A549 (cell line): ENCODE measurements at regions not wholly inside any gene's neighbourhood (a gene's known extent, or its start where the extent isn't known, plus 50 kb on each side); places are given as distances from the start of the nearest gene placed in this dataset.

Experiments used
- ATAC-seq, 2 experiments: fragments of 200-7000 bp in 1 of 2; fragments of >200 bp in 1 of 2; cut with Nextera tagmentation in 1 of 2; cut with Tn5 transposase in 1 of 2; 3 replicates each; pipeline versions ENCODE4 v1.8.0 to v1.9.1; 2018 to 2020; ENCODE audit warnings: mild to moderate bottlenecking in 1 of 2, moderate library complexity in 1 of 2
- CTCF ChIA-PET: fragments of 300-600 bp; sonication (Branson Sonifier 250); formaldehyde crosslinking; extraction: SDS; loops from one replicate; lab custom pipeline; 2021; ENCODE audit warnings: antibody characterized with exemption, inconsistent platforms; lab: Yijun Ruan, JAX
- POLR2A ChIA-PET: fragments of 350-600 bp; formaldehyde crosslinking; extraction: SDS; loops from one replicate; lab custom pipeline; 2021; ENCODE audit warnings: antibody characterized with exemption, inconsistent platforms; lab: Yijun Ruan, JAX
- DNase-seq, 2 experiments: peaks; one replicate each; pipeline versions ENCODE4 v3.0.0 to v3.0.0-alpha.2; 2011 to 2016; ENCODE audit warnings: low read depth in 1 of 2, low spot score in 1 of 2
- FAIRE-seq: peaks from 2 replicates; lab custom pipeline; 2011; peaks lifted over from hg19 to GRCh38; lab: Jason Lieb, UNC
- H3K27ac ChIP-seq, 2 experiments: fragments of >200 bp; sonication (Bioruptor Twin); formaldehyde crosslinking; 3 replicates each; pipeline ENCODE4 v1.5.1; 2016 to 2017
- H3K4me1 ChIP-seq: fragments of >200 bp; sonication (Bioruptor Twin); formaldehyde crosslinking; 3 replicates; pipeline ENCODE4 v1.6.1; 2016
- H3K4me2 ChIP-seq: fragments of >200 bp; sonication (Bioruptor Twin); formaldehyde crosslinking; 3 replicates; pipeline ENCODE4 v1.6.1; 2016
- H3K4me3 ChIP-seq: fragments of >200 bp; sonication (Bioruptor Twin); formaldehyde crosslinking; 3 replicates; pipeline ENCODE4 v1.5.1; 2016
- H3K9me3 ChIP-seq: fragments of >200 bp; sonication (Bioruptor Twin); formaldehyde crosslinking; 3 replicates; pipeline ENCODE4 v1.6.1; 2016
- BHLHE40 ChIP-seq: IDR thresholded peaks from 2 replicates; pipeline ENCODE4 v1.6.1; 2012; ENCODE audit warnings: low read depth, low read length, inconsistent platforms
- CHD2 ChIP-seq: fragments of 150-350 bp; IDR thresholded peaks from 2 replicates; pipeline ENCODE4 v1.6.1; 2014; ENCODE audit warnings: low read length; ENCODE audit not compliant: partially characterized antibody
- CHD4 ChIP-seq: fragments of 200-600 bp; sonication (generic); IDR thresholded peaks from 2 replicates; pipeline ENCODE4 v1.6.1; 2016; ENCODE audit warnings: antibody characterized with exemption, mild to moderate bottlenecking, borderline replicate concordance
- HDAC2 ChIP-seq: fragments of 200-600 bp; sonication (generic); IDR thresholded peaks from 2 replicates; pipeline ENCODE4 v1.6.1; 2016
- HOXA7 ChIP-seq: fragments of 250-450 bp; sonication (Bioruptor Pico); IDR thresholded peaks from 2 replicates; pipeline ENCODE4 v1.5.0; 2020; ENCODE audit warnings: mild to moderate bottlenecking, moderate library complexity
- HOXB5 ChIP-seq: fragments of 250-450 bp; sonication (Bioruptor Pico); IDR thresholded peaks from 2 replicates; pipeline ENCODE4 v1.5.0; 2020; ENCODE audit warnings: mild to moderate bottlenecking, moderate library complexity
- JUN ChIP-seq, 2 experiments: fragments of >200 bp; sonication (Bioruptor Twin); formaldehyde crosslinking; IDR thresholded peaks; 2 replicates in 1 of 2; 3 replicates in 1 of 2; pipeline ENCODE4 v1.6.1; 2016 to 2017
- KDM1A ChIP-seq: fragments of 200-600 bp; sonication (generic); IDR thresholded peaks from 2 replicates; pipeline ENCODE4 v1.6.1; 2016; ENCODE audit warnings: low read depth, mild to moderate bottlenecking
- KDM5A ChIP-seq: fragments of 200-600 bp; sonication (generic); IDR thresholded peaks from 2 replicates; pipeline ENCODE4 v1.6.1; 2016; ENCODE audit warnings: antibody characterized with exemption, mild to moderate bottlenecking
- NR3C1 ChIP-seq: fragments of >200 bp; sonication (Bioruptor Twin); formaldehyde crosslinking; IDR thresholded peaks from 3 replicates; pipeline ENCODE4 v1.6.1; 2017
- PHF8 ChIP-seq: fragments of 200-600 bp; sonication (generic); IDR thresholded peaks from 2 replicates; pipeline ENCODE4 v1.6.1; 2016; ENCODE audit warnings: low read depth, mild to moderate bottlenecking, antibody characterized with exemption, moderate library complexity, borderline replicate concordance
- POLR2AphosphoS2 ChIP-seq: conservative IDR thresholded peaks from 2 replicates; pipeline ENCODE4 v1.6.1; 2012; ENCODE audit warnings: low read length, improper control_type of control experiment, inconsistent platforms
- RAD21 ChIP-seq, 2 experiments: fragments of >200 bp in 1 of 2; sonication (Bioruptor Twin) in 1 of 2; formaldehyde crosslinking in 1 of 2; IDR thresholded peaks in 1 of 2; conservative IDR thresholded peaks in 1 of 2; 2 replicates in 1 of 2; 3 replicates in 1 of 2; pipeline ENCODE4 v1.6.1; 2012 to 2018; ENCODE audit warnings: inconsistent platforms in 1 of 2
- RARB ChIP-seq: fragments of 250-450 bp; sonication (Bioruptor Pico); IDR thresholded peaks from 2 replicates; pipeline ENCODE4 v1.8.0; 2021; ENCODE audit warnings: mild to moderate bottlenecking, moderate library complexity
- RCOR1 ChIP-seq: fragments of 150-350 bp; IDR thresholded peaks from 2 replicates; pipeline ENCODE4 v1.6.1; 2014; ENCODE audit warnings: antibody characterized with exemption, low read length, low read depth
- RFX5 ChIP-seq: fragments of 450-650 bp; IDR thresholded peaks from 2 replicates; pipeline ENCODE4 v1.7.1; 2014; ENCODE audit warnings: antibody characterized with exemption, mild to moderate bottlenecking, moderate library complexity
- RNF2 ChIP-seq: fragments of 200-600 bp; sonication (generic); IDR thresholded peaks from 2 replicates; pipeline ENCODE4 v1.6.1; 2016; ENCODE audit warnings: low read depth, mild to moderate bottlenecking, antibody characterized with exemption, moderate library complexity, borderline replicate concordance
- SMC3 ChIP-seq: fragments of >200 bp; sonication (Bioruptor Twin); formaldehyde crosslinking; IDR thresholded peaks from 3 replicates; pipeline ENCODE4 v1.6.1; 2018; ENCODE audit warnings: inconsistent platforms
- SREBF2 ChIP-seq: fragments of 450-650 bp; IDR thresholded peaks from 2 replicates; pipeline ENCODE4 v1.6.1; 2014; ENCODE audit warnings: mild to moderate bottlenecking, moderate library complexity
- ZFP36 ChIP-seq: fragments of 450-650 bp; IDR thresholded peaks from 2 replicates; pipeline ENCODE4 v1.6.1; 2014; ENCODE audit warnings: borderline replicate concordance; ENCODE audit not compliant: partially characterized antibody
- ZSCAN20 ChIP-seq: fragments of 250-450 bp; sonication (Bioruptor Pico); IDR thresholded peaks from 2 replicates; pipeline ENCODE4 v1.8.0; 2022; ENCODE audit warnings: mild to moderate bottlenecking, moderate library complexity
- WGBS: methylation state at CpG from one replicate; pipeline ENCODE4 v1.1.6; 2017; ENCODE audit errors: missing lambda C conversion rate; 5-methylcytosine and 5-hydroxymethylcytosine counted together
- TF ChIP-seq, protein P1 (sequence below): fragments of >200 bp; sonication (Bioruptor Twin); formaldehyde crosslinking; IDR thresholded peaks from 3 replicates; pipeline ENCODE4 v1.6.1; 2016
- TF ChIP-seq, protein P2 (sequence below): IDR thresholded peaks from 2 replicates; pipeline ENCODE4 v1.6.1; 2012; ENCODE audit warnings: low read depth, borderline replicate concordance
- TF ChIP-seq, protein P3 (sequence below): IDR thresholded peaks from 2 replicates; pipeline ENCODE4 v1.6.1; 2012
- TF ChIP-seq, protein P4 (sequence below): IDR thresholded peaks from 2 replicates; pipeline ENCODE4 v1.6.1; 2012
- TF ChIP-seq, protein P5 (sequence below): fragments of 450-650 bp; IDR thresholded peaks from 2 replicates; pipeline ENCODE4 v1.6.1; 2014; ENCODE audit warnings: antibody characterized with exemption

DNA sequence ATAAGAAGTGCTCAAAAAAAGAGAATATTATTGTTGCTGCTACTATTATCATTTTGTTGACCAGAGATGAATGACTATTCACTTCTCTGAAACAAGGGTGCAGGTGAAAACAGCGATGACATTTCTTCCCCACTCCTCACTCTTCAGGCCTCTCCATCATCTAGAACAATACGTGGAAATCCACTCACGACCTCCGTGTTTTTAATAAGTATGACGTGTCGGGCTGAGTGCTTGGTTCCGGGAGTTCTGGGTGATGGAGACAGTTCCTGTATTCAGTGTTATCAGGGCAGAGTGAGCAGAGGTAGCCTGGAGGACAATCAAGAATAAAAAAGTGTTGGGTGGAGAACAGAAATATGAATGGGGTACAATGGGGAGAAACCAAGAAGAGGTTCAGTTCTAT, 130.0 kb upstream of the ZNF217 start:
- no peak for FAIRE-seq
- WGBS = 92% methylated on average over 7 of the region's 7 CpGs
- TF ChIP-seq KDM1A = no peak
- TF ChIP-seq RNF2 = no peak
- no peak for TF ChIP-seq PHF8
- no peak for TF ChIP-seq ZSCAN20 (CRISPR knock-in tag)
- TF ChIP-seq, protein P1, sequence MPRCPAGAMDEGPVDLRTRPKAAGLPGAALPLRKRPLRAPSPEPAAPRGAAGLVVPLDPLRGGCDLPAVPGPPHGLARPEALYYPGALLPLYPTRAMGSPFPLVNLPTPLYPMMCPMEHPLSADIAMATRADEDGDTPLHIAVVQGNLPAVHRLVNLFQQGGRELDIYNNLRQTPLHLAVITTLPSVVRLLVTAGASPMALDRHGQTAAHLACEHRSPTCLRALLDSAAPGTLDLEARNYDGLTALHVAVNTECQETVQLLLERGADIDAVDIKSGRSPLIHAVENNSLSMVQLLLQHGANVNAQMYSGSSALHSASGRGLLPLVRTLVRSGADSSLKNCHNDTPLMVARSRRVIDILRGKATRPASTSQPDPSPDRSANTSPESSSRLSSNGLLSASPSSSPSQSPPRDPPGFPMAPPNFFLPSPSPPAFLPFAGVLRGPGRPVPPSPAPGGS = no peak
- TF ChIP-seq RFX5 = no peak
- no peak for TF ChIP-seq ZFP36
- TF ChIP-seq, protein P2, sequence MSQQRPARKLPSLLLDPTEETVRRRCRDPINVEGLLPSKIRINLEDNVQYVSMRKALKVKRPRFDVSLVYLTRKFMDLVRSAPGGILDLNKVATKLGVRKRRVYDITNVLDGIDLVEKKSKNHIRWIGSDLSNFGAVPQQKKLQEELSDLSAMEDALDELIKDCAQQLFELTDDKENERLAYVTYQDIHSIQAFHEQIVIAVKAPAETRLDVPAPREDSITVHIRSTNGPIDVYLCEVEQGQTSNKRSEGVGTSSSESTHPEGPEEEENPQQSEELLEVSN = no peak
- no peak for TF ChIP-seq CHD2
- TF ChIP-seq POLR2AphosphoS2 = no peak
- TF ChIP-seq SREBF2 = no peak
- TF ChIP-seq KDM5A = no peak
- TF ChIP-seq, protein P3, sequence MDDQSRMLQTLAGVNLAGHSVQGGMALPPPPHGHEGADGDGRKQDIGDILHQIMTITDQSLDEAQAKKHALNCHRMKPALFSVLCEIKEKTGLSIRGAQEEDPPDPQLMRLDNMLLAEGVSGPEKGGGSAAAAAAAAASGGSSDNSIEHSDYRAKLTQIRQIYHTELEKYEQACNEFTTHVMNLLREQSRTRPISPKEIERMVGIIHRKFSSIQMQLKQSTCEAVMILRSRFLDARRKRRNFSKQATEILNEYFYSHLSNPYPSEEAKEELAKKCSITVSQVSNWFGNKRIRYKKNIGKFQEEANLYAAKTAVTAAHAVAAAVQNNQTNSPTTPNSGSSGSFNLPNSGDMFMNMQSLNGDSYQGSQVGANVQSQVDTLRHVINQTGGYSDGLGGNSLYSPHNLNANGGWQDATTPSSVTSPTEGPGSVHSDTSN = no peak
- TF ChIP-seq CHD4 = no peak
- no peak for ATAC-seq
- ChIA-PET CTCF (interaction anchor here (0.6 kb wide), 1 partner anchor 346 kb away, joined by 4 read pairs; no protein-coding TSS in a partner anchor), POLR2A (no interaction called here)
- no peak for DNase-seq
- Histone ChIP-seq H3K4me3 (no peak overlapping the region), H3K27ac (no peak overlapping the region), H3K4me2 (no peak overlapping the region), H3K9me3 (no peaks in the 10 kb centered on the region), H3K4me1 (peaks cover 8% of the 10 kb centered on the region; the same call in 1 of the 3 replicates)

DNA sequence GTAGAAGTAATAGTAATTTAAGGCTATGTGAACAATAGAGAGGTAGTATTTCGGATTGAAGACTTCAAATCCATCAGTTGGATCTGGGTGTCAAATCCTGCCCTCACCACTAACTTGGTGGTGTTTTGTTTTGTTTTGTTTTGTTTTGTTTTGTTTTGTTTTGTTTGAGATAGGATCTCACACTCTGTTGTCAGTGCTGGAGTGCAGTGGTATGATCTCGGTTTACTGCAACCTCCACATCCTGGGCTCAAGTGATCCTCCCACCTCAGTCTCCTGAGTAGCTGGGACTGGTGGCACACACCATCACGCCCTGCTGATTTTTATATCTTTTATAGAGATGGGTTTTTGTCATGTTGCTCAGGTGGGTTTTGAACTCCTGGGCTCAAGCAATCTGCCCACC, 129.4 kb upstream of the ZNF217 start:
- H3K4me2 ChIP-seq = no peak overlapping the region
- POLR2A ChIA-PET = no interaction called here
- no peak for ATAC-seq
- peaks cover 8% of the 10 kb centered on the region; the same call in 1 of the 3 replicates for H3K4me1 ChIP-seq
- DNase-seq = no peak
- no peak overlapping the region for H3K27ac ChIP-seq
- 77% methylated on average over 3 of the region's 3 CpGs for WGBS
- TF ChIP-seq, protein P4, sequence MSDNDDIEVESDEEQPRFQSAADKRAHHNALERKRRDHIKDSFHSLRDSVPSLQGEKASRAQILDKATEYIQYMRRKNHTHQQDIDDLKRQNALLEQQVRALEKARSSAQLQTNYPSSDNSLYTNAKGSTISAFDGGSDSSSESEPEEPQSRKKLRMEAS = no peak
- no peak for TF ChIP-seq CHD2
- no peak for TF ChIP-seq HOXA7
- TF ChIP-seq, all 56 proteins: peak for 0
- FAIRE-seq = no peak
- Histone ChIP-seq H3K9me3 (no peaks in the 10 kb centered on the region), H3K4me3 (no peak overlapping the region)
- CTCF ChIA-PET = interaction anchor here (0.6 to 0.9 kb wide), 2 partner anchors 9 to 70 kb away, joined by 3 to 4 read pairs; no protein-coding TSS in a partner anchor

DNA sequence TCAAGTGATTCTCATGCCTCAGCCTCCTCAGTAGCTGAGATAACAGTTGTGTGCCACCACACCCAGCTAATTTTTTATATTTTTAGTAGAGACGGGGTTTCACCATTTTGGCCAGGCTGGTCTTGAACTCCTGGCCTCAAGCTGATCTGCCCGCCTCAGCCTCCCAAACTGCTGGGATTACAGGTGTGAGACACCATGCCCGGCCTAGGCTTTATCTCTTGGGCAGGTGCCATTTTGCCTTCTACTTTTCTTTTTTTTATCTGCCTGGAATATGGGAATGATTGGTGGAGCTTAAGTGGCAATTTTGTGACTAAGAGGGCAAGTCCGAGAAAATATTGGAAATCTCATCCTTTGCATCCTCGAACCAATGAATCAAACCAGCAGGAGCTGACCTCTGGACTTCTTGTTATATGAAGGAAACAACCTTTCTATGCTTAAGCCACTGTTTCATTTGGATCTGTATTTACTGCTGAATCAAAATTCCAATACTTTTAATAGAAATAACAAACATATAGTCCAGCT, 128.9 kb upstream of the ZNF217 start:
- no peak for FAIRE-seq
- H3K27ac ChIP-seq = no peak overlapping the region
- CTCF ChIA-PET = interaction anchor here (0.6 to 0.9 kb wide), 2 partner anchors 9 to 69 kb away, joined by 3 to 4 read pairs; no protein-coding TSS in a partner anchor
- H3K4me1 ChIP-seq = peaks cover 8% of the 10 kb centered on the region; the same call in 1 of the 3 replicates
- no peak for TF ChIP-seq RAD21 (conservative IDR thresholded peaks at IDR 0.05 in 1 of 2, IDR thresholded peaks at IDR 0.05 in 1 of 2)
- TF ChIP-seq, protein P2 = no peak
- TF ChIP-seq, protein P3 = no peak
- TF ChIP-seq JUN (IDR thresholded peaks at IDR 0.05) = no peak
- no peak for TF ChIP-seq KDM1A
- no peak for TF ChIP-seq CHD4
- TF ChIP-seq NR3C1 = no peak
- no peak for TF ChIP-seq RNF2
- no peak for TF ChIP-seq ZSCAN20 (CRISPR knock-in tag)
- no peak for TF ChIP-seq HOXB5 (CRISPR knock-in tag)
- TF ChIP-seq ZFP36 = no peak
- TF ChIP-seq KDM5A = no peak
- TF ChIP-seq, protein P5, sequence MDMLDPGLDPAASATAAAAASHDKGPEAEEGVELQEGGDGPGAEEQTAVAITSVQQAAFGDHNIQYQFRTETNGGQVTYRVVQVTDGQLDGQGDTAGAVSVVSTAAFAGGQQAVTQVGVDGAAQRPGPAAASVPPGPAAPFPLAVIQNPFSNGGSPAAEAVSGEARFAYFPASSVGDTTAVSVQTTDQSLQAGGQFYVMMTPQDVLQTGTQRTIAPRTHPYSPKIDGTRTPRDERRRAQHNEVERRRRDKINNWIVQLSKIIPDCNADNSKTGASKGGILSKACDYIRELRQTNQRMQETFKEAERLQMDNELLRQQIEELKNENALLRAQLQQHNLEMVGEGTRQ = no peak
- TF ChIP-seq BHLHE40 = no peak
- TF ChIP-seq RCOR1 = no peak
- no peak for TF ChIP-seq RARB (CRISPR knock-in tag)
- no peak for TF ChIP-seq SMC3
- TF ChIP-seq HDAC2 = no peak
- no peak for ATAC-seq
- H3K4me3 ChIP-seq = no peak overlapping the region
- H3K9me3 ChIP-seq = no peaks in the 10 kb centered on the region
- POLR2A ChIA-PET = no interaction called here
- no peak for DNase-seq
- H3K4me2 ChIP-seq = no peak overlapping the region
- WGBS = 91% methylated on average over 5 of the region's 5 CpGs
